Colonic mucosa (tissue), 4 donors: ENCODE measurements at regions not wholly inside any gene's neighbourhood (a gene's known extent, or its start where the extent isn't known, plus 50 kb on each side); places are given as distances from the start of the nearest gene placed in this dataset.

ENCODE experiments used
- DNase-seq: peaks from one replicate; pipeline ENCODE4 v3.0.0-alpha.2; 2020
- H3K27ac ChIP-seq: fragments of 200-600 bp; one replicate; pipeline ENCODE4 v1.8.0; 2021
- H3K27me3 ChIP-seq: fragments of 200-600 bp; one replicate; pipeline ENCODE4 v1.8.0; 2021
- H3K36me3 ChIP-seq: fragments of 200-600 bp; one replicate; pipeline ENCODE4 v1.8.0; 2021
- H3K4me1 ChIP-seq: fragments of 200-600 bp; one replicate; pipeline ENCODE4 v1.8.0; 2021; ENCODE audit warnings: mild to moderate bottlenecking
- H3K4me3 ChIP-seq: fragments of 200-600 bp; one replicate; pipeline ENCODE4 v1.8.0; 2021
- H3K9ac ChIP-seq, 2 donors: one replicate each; pipeline ENCODE4 v1.7.0; 2013; ENCODE audit warnings: control low read depth in 2 of 2, low read depth in 2 of 2, low read length in 2 of 2
- H3K9me3 ChIP-seq: fragments of 200-600 bp; one replicate; pipeline ENCODE4 v1.8.0; 2021
- CTCF ChIP-seq: fragments of 200-600 bp; IDR thresholded peaks from one replicate; pipeline ENCODE4 v1.8.0; 2022; ENCODE audit warnings: antibody characterized with exemption, mild to moderate bottlenecking
- intact Hi-C: fragments of 100-400 bp; cut with DNase I; formaldehyde crosslinking; loops from one replicate; pipeline ENCODE4 v1.14.1; 2022
- donor health status: healthy.
- donor health status: DM: no; HTN: no; CAD: no.
- donor health status: DM: no; HTN: no; CAD: no.

GRCh38 chr20:3328501-3328900 lies 79.0 kb downstream of the DNAAF9 start:
- no peaks in the 10 kb centered on the region for H3K27me3 ChIP-seq
- H3K9me3 ChIP-seq: no peaks in the 10 kb centered on the region
- no peak overlapping the region for H3K27ac ChIP-seq
- H3K9ac ChIP-seq: no peak overlapping the region
- H3K36me3 ChIP-seq: no peaks in the 10 kb centered on the region
- no peaks in the 10 kb centered on the region for H3K4me1 ChIP-seq
- TF ChIP-seq CTCF: no peak
- H3K4me3 ChIP-seq: no peak overlapping the region
- intact Hi-C loops: no loop called here
- no peak for DNase-seq

- Histone ChIP-seq H3K27ac (no peak overlapping the region), H3K36me3 (no peaks in the 10 kb centered on the region), H3K9me3 (no peaks in the 10 kb centered on the region), H3K4me3 (no peak overlapping the region), H3K9ac (no peak overlapping the region), H3K4me1 (no peaks in the 10 kb centered on the region), H3K27me3 (no peaks in the 10 kb centered on the region)
- DNase-seq: no peak
- intact Hi-C loops: no loop called here
- no peak for TF ChIP-seq CTCF
Observed at GRCh38 chr20:3326779-3327521, 80.5 kb downstream of the DNAAF9 start.

GRCh38 chr20:3325864-3326263 lies 81.6 kb downstream of the DNAAF9 start:
- no peak overlapping the region for H3K9ac ChIP-seq
- DNase-seq: no peak
- TF ChIP-seq CTCF: no peak
- H3K27ac ChIP-seq: no peak overlapping the region
- H3K9me3 ChIP-seq: no peaks in the 10 kb centered on the region
- no peaks in the 10 kb centered on the region for H3K27me3 ChIP-seq
- no peaks in the 10 kb centered on the region for H3K36me3 ChIP-seq
- H3K4me3 ChIP-seq: no peak overlapping the region
- intact Hi-C loops: no loop called here
- H3K4me1 ChIP-seq: no peaks in the 10 kb centered on the region

- DNase-seq: no peak
Observed at GRCh38 chr20:3323398-3323797, 84.1 kb downstream of the DNAAF9 start.

GRCh38 chr20:3318226-3318884 lies 79.4 kb upstream of the SLC4A11 start:
- Histone ChIP-seq H3K36me3 (no peaks in the 10 kb centered on the region), H3K27ac (no peak overlapping the region), H3K4me1 (no peaks in the 10 kb centered on the region), H3K27me3 (no peaks in the 10 kb centered on the region), H3K9me3 (no peaks in the 10 kb centered on the region), H3K4me3 (no peak overlapping the region), H3K9ac (no peak overlapping the region)
- intact Hi-C loops: no loop called here
- DNase-seq: no peak
- no peak for TF ChIP-seq CTCF

More at GRCh38 chr20:3323398-3323797, 84.1 kb downstream of the DNAAF9 start:
- intact Hi-C loops: no loop called here
- Histone ChIP-seq H3K4me3 (no peak overlapping the region), H3K27me3 (no peaks in the 10 kb centered on the region), H3K27ac (no peak overlapping the region), H3K36me3 (no peaks in the 10 kb centered on the region), H3K9me3 (no peaks in the 10 kb centered on the region), H3K9ac (no peak overlapping the region), H3K4me1 (no peaks in the 10 kb centered on the region)
- no peak for TF ChIP-seq CTCF
